OCI-LY7 (cell line): ENCODE measurements at regions not wholly inside any gene's neighbourhood (a gene's known extent, or its start where the extent isn't known, plus 50 kb on each side); places are given as distances from the start of the nearest gene placed in this dataset.

ENCODE experiments used
- BruUV-seq: library from RNA; stranded (reverse); fragments of 400-500 nt; replicated peaks from 2 replicates; lab custom pipeline; 2021; lab: Mats Ljungman, UMichigan
- CTCF ChIA-PET: fragments of 300-600 bp; sonication (Branson Sonifier 250); formaldehyde crosslinking; loops from one replicate; lab custom pipeline; 2022; ENCODE audit warnings: antibody characterized with exemption; ENCODE audit not compliant: unreplicated experiment; lab: Charles Lee
- POLR2A ChIA-PET: fragments of 300-600 bp; sonication (Branson Sonifier 250); formaldehyde crosslinking; loops from one replicate; lab custom pipeline; 2022; ENCODE audit warnings: antibody characterized with exemption; lab: Charles Lee
- DNase-seq: peaks from one replicate; pipeline ENCODE4 v3.0.0-alpha.2; 2015; ENCODE audit warnings: low spot score
- H2AFZ ChIP-seq: fragments of 200-600 bp; sonication (generic), shearing (Covaris generic); 2 replicates; pipeline ENCODE4 v1.6.1; 2014; ENCODE audit warnings: mild to moderate bottlenecking, antibody characterized with exemption, low read length, moderate library complexity
- H3K27ac ChIP-seq: fragments of 200-600 bp; sonication (generic); 2 replicates; pipeline ENCODE4 v1.5.1; 2014; ENCODE audit warnings: mixed run types, low read depth, mild to moderate bottlenecking, moderate library complexity, low read length, inconsistent platforms; ENCODE audit not compliant: poor library complexity, severe bottlenecking
- H3K36me3 ChIP-seq: fragments of 200-600 bp; sonication (generic); 2 replicates; pipeline ENCODE4 v1.6.1; 2014; ENCODE audit warnings: mild to moderate bottlenecking, antibody characterized with exemption, low read length, moderate library complexity, mixed read lengths; ENCODE audit not compliant: insufficient read depth
- H3K4me1 ChIP-seq: fragments of 200-600 bp; sonication (generic); 2 replicates; pipeline ENCODE4 v1.5.1; 2014; ENCODE audit warnings: mild to moderate bottlenecking, low read length; ENCODE audit not compliant: insufficient read depth, poor library complexity, severe bottlenecking
- H3K4me2 ChIP-seq: fragments of 200-600 bp; sonication (generic); 2 replicates; pipeline ENCODE4 v1.6.1; 2014; ENCODE audit warnings: mild to moderate bottlenecking, low read length
- H3K4me3 ChIP-seq: fragments of 200-600 bp; sonication (generic); 2 replicates; pipeline ENCODE4 v1.5.1; 2014; ENCODE audit warnings: mild to moderate bottlenecking, low read depth, low read length; ENCODE audit not compliant: poor library complexity, severe bottlenecking
- H3K79me2 ChIP-seq: fragments of 200-600 bp; sonication (generic); 2 replicates; pipeline ENCODE4 v1.6.1; 2016; ENCODE audit warnings: low read depth, mild to moderate bottlenecking, low read length, moderate library complexity, mixed read lengths; ENCODE audit not compliant: insufficient read depth
- H3K9me2 ChIP-seq: fragments of 200-600 bp; sonication (generic); 2 replicates; pipeline ENCODE4 v1.6.1; 2016; ENCODE audit warnings: mild to moderate bottlenecking, low read length, mixed read lengths; ENCODE audit not compliant: insufficient read depth
- H3K9me3 ChIP-seq: fragments of 200-600 bp; sonication (generic); 2 replicates; pipeline ENCODE4 v1.6.1; 2014; ENCODE audit warnings: mild to moderate bottlenecking, mixed run types, low read length, mixed read lengths
- H4K20me1 ChIP-seq: fragments of 200-600 bp; sonication (generic); 2 replicates; pipeline ENCODE4 v1.6.1; 2014; ENCODE audit warnings: mild to moderate bottlenecking, antibody characterized with exemption, low read length, moderate library complexity, mixed read lengths; ENCODE audit not compliant: insufficient read depth
- CTCF ChIP-seq: fragments of 200-600 bp; sonication (generic); conservative IDR thresholded peaks from 2 replicates; pipeline ENCODE4 v1.5.1; 2014; ENCODE audit warnings: mild to moderate bottlenecking, antibody characterized with exemption, low read length, moderate library complexity, mixed read lengths
- EZH2phosphoT487 ChIP-seq: fragments of 200-600 bp; sonication (generic); IDR thresholded peaks from 2 replicates; pipeline ENCODE4 v1.6.1; 2018; ENCODE audit warnings: low read depth, borderline replicate concordance, mild to moderate bottlenecking, mixed run types, antibody characterized with exemption, low read length, moderate library complexity, mixed read lengths
- intact Hi-C: fragments of 100-400 bp; cut with micrococcal nuclease; formaldehyde crosslinking; loops from one replicate; pipeline ENCODE4 v1.10.0; 2022; ENCODE audit not compliant: unreplicated experiment

DNA sequence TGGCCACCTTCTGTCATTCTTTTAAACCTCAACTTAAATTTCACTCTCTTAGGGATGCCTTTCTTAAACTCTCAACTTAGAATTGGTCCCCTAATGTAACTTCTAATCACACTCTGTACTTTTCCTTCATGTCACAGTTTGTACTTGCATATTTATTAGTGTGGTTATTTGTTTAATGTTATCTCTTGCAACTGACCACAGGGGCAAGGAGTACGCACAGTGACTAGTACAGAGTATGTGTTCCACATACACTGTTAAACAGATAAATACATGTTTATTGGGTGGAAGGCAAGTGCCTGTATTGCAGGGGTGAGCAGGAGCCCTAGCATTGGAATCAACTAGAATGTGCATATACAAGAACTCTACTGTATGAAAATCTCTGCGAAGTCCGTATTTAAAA is 554.0 kb downstream of the INSC start:
- H3K4me1 ChIP-seq, result no peaks in the 10 kb centered on the region

GRCh38 chr11:15670520-15671070 is 555.9 kb downstream of the INSC start:
- H3K9me2 ChIP-seq, result no peaks in the 10 kb centered on the region
- POLR2A ChIA-PET, result no interaction called here
- CTCF ChIA-PET, result no interaction called here
- BruUV-seq, result no TSS peak
- H3K79me2 ChIP-seq, result no peaks in the 10 kb centered on the region
- H2AFZ ChIP-seq, result no peak overlapping the region
- H3K9me3 ChIP-seq, result no peaks in the 10 kb centered on the region
- H3K4me1 ChIP-seq, result no peaks in the 10 kb centered on the region
- no peak for TF ChIP-seq CTCF
- no peak for TF ChIP-seq EZH2phosphoT487
- H4K20me1 ChIP-seq, result no peaks in the 10 kb centered on the region
- no peak overlapping the region for H3K4me2 ChIP-seq
- H3K27ac ChIP-seq, result no peak overlapping the region
- H3K36me3 ChIP-seq, result no peaks in the 10 kb centered on the region
- intact Hi-C loops, result no loop called here
- no peak for DNase-seq
- H3K4me3 ChIP-seq, result no peak overlapping the region

More for the DNA sequence above, 554.0 kb downstream of the INSC start:
- ChIA-PET POLR2A (no interaction called here), CTCF (no interaction called here)
- no TSS peak for BruUV-seq
- Histone ChIP-seq H2AFZ (no peak overlapping the region), H4K20me1 (no peaks in the 10 kb centered on the region), H3K36me3 (no peaks in the 10 kb centered on the region), H3K4me3 (no peak overlapping the region), H3K79me2 (no peaks in the 10 kb centered on the region), H3K9me2 (no peaks in the 10 kb centered on the region), H3K9me3 (no peaks in the 10 kb centered on the region), H3K27ac (no peak overlapping the region), H3K4me2 (no peak overlapping the region)
- DNase-seq, result no peak
- TF ChIP-seq CTCF (no peak), EZH2phosphoT487 (no peak)
- intact Hi-C loops, result no loop called here

- Histone ChIP-seq H3K4me3 (no peak overlapping the region), H2AFZ (no peak overlapping the region), H3K4me2 (no peak overlapping the region), H4K20me1 (no peaks in the 10 kb centered on the region), H3K9me2 (no peaks in the 10 kb centered on the region), H3K4me1 (no peaks in the 10 kb centered on the region), H3K27ac (no peak overlapping the region), H3K36me3 (no peaks in the 10 kb centered on the region), H3K9me3 (no peaks in the 10 kb centered on the region), H3K79me2 (no peaks in the 10 kb centered on the region)
- DNase-seq, result no peak
- intact Hi-C loops, result no loop called here
- ChIA-PET CTCF (no interaction called here), POLR2A (no interaction called here)
- BruUV-seq, result no TSS peak
- TF ChIP-seq EZH2phosphoT487 (no peak), CTCF (no peak)
Measured at GRCh38 chr11:15671216-15671615, 556.5 kb downstream of the INSC start.
